VCaP (cell line): ENCODE measurements at regions not wholly inside any gene's neighbourhood (a gene's known extent, or its start where the extent isn't known, plus 50 kb on each side); places are given as distances from the start of the nearest gene placed in this dataset.
"Not testable (repeated sequence)": the region's sequence is repeated elsewhere in the genome, so short reads cannot be mapped to it uniquely, and the experiment has no call there.

Experiments
- H3K27ac ChIP-seq: fragments of 450-650 bp; 2 replicates; pipeline ENCODE4 v1.5.1; 2017
- CTCF ChIP-seq: fragments of 450-650 bp; conservative IDR thresholded peaks from 2 replicates; pipeline ENCODE4 v1.5.1; 2017; ENCODE audit warnings: mild to moderate bottlenecking, moderate library complexity

DNA sequence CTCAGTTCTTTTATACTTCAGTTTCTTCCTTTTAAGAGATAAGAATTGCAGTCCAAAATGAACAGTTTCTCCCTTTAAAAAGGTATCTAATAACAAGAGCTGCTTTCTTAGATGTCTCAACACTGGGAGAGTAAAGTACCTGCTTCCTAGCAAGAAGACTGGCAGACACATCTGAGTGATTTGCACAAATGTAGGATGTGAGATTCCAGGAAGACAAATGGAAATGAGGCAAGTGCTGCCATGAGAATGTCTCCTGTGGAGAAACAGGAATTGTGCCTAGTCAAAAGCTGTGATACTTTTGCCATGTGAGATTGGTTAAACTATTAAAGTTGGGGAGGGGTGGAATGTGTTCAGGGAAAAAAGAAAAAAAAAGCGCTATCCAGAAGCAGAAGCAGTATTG is 159.1 kb downstream of the HTR1A start:
- no peak overlapping the region for H3K27ac ChIP-seq
- TF ChIP-seq CTCF, result no peak

DNA sequence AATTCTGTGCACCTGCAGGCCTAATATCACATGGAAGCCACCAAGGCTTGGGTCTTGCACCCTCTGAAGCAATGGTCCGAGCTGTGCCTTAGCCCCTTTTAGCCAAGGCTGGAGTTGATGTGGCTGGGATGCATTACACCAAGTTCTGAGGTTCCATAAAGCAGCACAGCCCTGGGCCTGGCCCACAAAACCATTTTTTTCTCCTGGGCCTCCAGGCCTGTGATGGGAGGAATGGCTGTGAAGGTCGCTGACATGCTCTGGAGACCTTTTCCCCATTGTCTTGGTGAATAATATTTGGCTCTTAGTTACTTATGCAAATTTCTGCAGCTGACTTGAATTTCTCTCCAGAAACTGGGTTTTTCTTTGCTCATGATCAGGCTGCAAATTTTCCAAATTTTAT is 167.3 kb downstream of the HTR1A start:
- TF ChIP-seq CTCF, result no peak
- H3K27ac ChIP-seq, result no peak overlapping the region

DNA sequence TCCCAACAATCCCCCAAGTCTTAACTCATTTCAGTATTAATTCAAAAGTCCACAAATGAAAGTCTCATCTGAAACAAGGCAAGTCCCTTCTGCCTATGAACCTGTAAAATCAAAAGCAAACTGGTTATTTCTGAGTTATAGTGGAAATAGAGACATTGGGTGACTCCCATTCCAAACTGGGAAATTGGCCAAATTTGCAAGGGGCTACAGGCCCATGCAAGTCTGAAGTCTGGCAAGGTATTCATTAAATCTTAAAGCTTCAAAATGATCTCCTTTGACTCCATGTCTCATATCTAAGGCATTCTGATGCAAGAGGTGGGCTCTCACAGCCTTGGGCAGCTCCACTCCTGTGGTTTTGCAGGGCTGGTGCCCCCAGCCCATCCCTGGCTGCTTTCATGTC is 167.9 kb downstream of the HTR1A start:
- TF ChIP-seq CTCF, result no peak
- no peak overlapping the region for H3K27ac ChIP-seq

DNA sequence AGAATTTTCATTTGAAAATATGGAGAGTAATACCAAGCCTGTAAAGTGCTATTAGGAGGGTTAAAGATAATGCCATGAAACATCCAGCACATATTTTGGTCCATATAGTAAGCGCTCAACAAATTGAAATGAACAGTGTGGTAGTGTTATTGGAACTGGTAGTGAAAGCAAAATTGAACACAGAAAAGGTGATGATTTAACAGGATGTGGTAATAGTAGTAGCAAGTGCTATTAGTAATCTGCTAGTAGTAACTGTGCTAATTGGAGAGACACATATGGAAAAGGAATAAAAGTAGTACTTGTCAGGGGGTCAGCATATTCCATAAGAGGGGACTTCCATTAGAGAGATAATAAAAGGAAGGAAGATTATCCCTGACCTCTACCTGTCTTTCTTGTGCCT is 187.3 kb downstream of the HTR1A start:
- no peak for TF ChIP-seq CTCF
- no peak overlapping the region for H3K27ac ChIP-seq

- H3K27ac ChIP-seq, result no peak overlapping the region
- no peak for TF ChIP-seq CTCF
These were observed 194.0 kb downstream of the HTR1A start for GRCh38 chr5:63768221-63768620.

DNA sequence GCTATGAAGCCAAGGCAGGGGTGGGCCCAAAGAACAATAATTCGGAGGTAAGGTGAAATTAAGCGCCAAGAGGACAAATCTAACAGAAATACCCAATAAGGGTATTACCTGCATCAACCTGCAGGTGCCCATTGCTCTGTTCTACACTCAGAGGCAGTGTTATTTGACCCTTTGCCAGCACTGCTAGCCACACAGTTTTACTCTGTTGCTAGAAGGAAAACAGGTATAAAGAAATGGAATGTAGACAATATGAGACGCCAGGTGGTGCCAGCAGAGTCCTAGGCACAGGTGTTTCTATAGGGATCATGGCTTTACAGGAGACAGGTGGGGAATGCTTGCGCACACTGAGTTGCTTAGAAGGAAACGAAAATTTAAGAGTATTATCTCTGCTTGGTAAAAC is 201.3 kb downstream of the HTR1A start:
- TF ChIP-seq CTCF, result no peak
- H3K27ac ChIP-seq, result no peak overlapping the region

DNA sequence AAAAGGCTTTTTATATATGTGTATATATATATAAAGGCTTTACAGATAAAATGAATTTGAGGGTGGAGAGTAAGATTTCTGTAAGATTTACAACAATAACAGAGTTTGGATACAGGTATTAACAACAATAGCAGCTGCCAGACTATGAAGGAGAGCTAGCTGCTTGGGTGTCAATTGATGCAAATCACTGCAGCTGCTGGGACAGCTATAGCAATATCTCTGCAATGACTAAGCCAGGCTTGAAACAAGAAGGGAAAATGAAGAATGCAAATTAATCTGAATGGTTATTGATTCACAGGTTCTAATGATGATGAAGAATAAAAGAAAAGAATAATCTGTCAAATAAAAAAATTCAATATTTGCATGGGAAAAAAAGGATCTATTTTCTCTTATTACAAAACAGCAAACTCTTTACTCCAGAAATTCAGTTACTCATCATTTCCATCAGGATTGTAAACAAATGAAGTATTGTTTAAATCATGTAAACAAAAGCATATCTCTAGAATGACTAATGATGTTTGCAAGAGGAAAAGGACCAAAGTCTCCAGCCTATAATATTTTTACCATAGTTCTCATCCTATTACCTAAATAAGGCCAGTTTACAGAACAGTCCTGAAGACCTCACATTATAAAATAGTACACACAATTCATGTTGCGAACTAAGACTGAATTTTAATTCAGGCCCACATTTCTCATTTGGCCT is 219.0 kb downstream of the HTR1A start:
- TF ChIP-seq CTCF, result no peak
- no peak overlapping the region for H3K27ac ChIP-seq

DNA sequence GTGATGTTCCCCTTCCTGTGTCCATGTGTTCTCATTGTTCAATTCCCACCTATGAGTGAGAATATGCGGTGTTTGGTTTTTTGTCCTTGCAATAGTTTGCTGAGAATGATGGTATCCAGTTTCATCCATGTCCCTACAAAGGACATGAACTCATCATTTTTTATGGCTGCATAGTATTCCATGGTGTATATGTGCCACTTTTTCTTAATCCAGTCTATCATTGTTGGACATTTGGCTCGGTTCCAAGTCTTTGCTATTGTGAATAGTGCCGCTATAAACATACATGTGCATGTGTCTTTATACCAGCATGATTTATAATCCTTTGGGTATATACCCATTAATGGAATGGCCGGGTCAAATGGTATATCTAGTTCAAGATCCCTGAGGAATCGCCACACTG is 229.4 kb downstream of the HTR1A start:
- H3K27ac ChIP-seq, result not testable (repeated sequence)
